Chondrocyte (in vitro differentiated cells): ENCODE measurements at regions not wholly inside any gene's neighbourhood (a gene's known extent, or its start where the extent isn't known, plus 50 kb on each side); places are given as distances from the start of the nearest gene placed in this dataset.

Source experiments
- DNase-seq: peaks from one replicate; pipeline ENCODE4 v3.0.0; 2021; ENCODE audit warnings: mixed read lengths, low spot score
- H3K27ac Mint-ChIP-seq: one replicate; pipeline ENCODE4 v1.8.0; 2021; ENCODE audit warnings: mild to moderate bottlenecking, moderate library complexity, mixed read lengths; ENCODE audit not compliant: unreplicated experiment
- H3K27me3 Mint-ChIP-seq: 2 replicates; pipeline ENCODE4 v1.8.0; 2021; ENCODE audit warnings: low read depth, mixed read lengths
- H3K36me3 Mint-ChIP-seq: 2 replicates; pipeline ENCODE4 v1.8.0; 2021; ENCODE audit warnings: low read depth, mixed read lengths
- H3K4me1 Mint-ChIP-seq: 2 replicates; pipeline ENCODE4 v1.8.0; 2021; ENCODE audit warnings: low read depth, mild to moderate bottlenecking, mixed read lengths
- H3K4me3 Mint-ChIP-seq: one replicate; pipeline ENCODE4 v1.8.0; 2021; ENCODE audit warnings: mild to moderate bottlenecking, moderate library complexity, mixed read lengths; ENCODE audit not compliant: unreplicated experiment
- H3K9me3 Mint-ChIP-seq: 2 replicates; pipeline ENCODE4 v1.8.0; 2021; ENCODE audit warnings: low read depth, mixed read lengths
- TF ChIP-seq, protein P1 (sequence below): fragments of 200-600 bp; sonication (generic); IDR thresholded peaks from 2 replicates; pipeline ENCODE4 v1.5.0; 2021; ENCODE audit warnings: antibody characterized with exemption, mild to moderate bottlenecking, moderate library complexity

DNA sequence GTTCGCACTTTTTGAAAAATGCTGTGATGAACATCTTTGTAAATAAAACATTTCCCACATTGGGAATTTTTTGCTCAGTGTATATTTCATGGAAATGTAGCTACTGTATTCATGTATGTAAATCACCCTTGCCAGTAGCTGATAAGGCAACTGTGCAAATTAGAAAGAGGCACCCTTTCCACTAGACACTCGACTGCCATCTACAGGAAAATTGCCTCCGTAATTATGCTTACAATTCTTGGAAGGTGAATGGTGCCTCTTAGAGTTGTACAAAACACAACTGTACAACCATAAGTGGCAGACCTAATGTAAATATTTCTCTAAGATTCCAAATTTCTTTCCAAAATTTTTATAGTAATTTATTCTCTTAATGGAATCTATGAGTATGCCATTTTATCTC is 491.7 kb downstream of the CCSER2 start:
- Mint-ChIP-seq H3K4me3 (no peak overlapping the region), H3K4me1 (peaks cover 31% of the 10 kb centered on the region), H3K9me3 (no peaks in the 10 kb centered on the region), H3K27ac (no peak overlapping the region), H3K27me3 (peaks cover 4% of the 10 kb centered on the region), H3K36me3 (no peaks in the 10 kb centered on the region)
- TF ChIP-seq, protein P1, sequence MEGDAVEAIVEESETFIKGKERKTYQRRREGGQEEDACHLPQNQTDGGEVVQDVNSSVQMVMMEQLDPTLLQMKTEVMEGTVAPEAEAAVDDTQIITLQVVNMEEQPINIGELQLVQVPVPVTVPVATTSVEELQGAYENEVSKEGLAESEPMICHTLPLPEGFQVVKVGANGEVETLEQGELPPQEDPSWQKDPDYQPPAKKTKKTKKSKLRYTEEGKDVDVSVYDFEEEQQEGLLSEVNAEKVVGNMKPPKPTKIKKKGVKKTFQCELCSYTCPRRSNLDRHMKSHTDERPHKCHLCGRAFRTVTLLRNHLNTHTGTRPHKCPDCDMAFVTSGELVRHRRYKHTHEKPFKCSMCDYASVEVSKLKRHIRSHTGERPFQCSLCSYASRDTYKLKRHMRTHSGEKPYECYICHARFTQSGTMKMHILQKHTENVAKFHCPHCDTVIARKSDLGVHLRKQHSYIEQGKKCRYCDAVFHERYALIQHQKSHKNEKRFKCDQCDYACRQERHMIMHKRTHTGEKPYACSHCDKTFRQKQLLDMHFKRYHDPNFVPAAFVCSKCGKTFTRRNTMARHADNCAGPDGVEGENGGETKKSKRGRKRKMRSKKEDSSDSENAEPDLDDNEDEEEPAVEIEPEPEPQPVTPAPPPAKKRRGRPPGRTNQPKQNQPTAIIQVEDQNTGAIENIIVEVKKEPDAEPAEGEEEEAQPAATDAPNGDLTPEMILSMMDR, result peak; percentile 68
- no peak for DNase-seq

DNA sequence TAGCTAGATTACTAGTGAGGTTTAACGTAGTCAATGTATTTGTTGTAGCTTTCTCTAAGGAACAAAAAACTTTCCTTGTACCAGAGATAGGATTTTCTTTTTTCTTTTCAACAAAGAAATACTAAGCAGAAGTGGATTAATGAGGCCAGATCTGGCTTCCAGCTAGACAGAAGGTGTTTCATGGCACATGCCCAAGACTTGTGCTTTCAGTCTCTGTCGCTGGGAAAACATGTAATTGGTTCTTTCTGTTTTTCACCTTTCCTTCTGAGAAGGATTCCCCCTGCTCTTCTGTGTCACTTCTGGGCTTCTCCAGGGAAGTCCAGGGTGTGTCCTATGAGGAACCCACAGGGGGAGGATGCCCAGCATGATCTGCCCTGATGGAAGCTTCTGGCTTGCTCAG is 492.2 kb downstream of the CCSER2 start:
- Mint-ChIP-seq H3K27me3 (peaks cover 4% of the 10 kb centered on the region), H3K27ac (no peak overlapping the region), H3K4me1 (peaks cover 36% of the 10 kb centered on the region), H3K36me3 (no peaks in the 10 kb centered on the region), H3K9me3 (no peaks in the 10 kb centered on the region), H3K4me3 (no peak overlapping the region)
- DNase-seq, result no peak
- TF ChIP-seq, protein P1, result no peak

DNA sequence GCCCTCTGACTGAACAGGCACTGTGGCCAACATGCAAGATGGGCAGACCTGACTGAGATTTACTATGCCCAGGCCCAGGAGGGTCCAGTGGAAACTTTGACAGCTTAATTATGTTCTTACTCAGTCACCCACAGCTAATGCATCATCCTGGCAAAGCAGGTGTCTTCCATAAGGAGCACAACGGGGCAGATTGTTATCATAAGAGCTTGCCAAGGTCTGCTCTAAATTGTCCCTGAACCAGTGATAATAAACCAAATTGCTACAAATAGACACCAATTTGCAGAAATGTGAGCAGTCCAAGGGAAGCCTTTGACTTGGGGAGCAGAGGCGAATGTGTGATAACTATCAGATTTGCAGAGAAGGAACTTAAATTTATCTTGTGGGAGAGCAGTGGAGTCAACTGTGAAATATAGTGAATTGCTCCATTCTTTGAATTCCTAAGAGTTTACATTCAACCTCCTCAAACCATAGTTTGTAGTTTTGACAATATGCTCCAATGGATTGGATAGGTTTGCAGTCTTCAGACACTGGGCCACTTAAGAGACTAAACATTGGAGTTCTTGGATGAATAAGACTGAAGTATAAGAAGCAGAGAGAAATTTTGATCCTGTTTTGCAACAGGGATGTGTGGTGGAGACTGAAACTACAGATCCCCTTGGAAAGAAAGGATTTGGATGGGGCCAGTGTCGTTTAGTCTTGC is 494.7 kb downstream of the CCSER2 start:
- no peak for DNase-seq
- H3K4me1 Mint-ChIP-seq, result peaks cover 52% of the 10 kb centered on the region
- H3K27me3 Mint-ChIP-seq, result no peaks in the 10 kb centered on the region
- H3K36me3 Mint-ChIP-seq, result no peaks in the 10 kb centered on the region
- no peak overlapping the region for H3K4me3 Mint-ChIP-seq
- peak overlapping the region; percentile 20 for H3K27ac Mint-ChIP-seq
- H3K9me3 Mint-ChIP-seq, result no peaks in the 10 kb centered on the region
- TF ChIP-seq, protein P1, result no peak

DNA sequence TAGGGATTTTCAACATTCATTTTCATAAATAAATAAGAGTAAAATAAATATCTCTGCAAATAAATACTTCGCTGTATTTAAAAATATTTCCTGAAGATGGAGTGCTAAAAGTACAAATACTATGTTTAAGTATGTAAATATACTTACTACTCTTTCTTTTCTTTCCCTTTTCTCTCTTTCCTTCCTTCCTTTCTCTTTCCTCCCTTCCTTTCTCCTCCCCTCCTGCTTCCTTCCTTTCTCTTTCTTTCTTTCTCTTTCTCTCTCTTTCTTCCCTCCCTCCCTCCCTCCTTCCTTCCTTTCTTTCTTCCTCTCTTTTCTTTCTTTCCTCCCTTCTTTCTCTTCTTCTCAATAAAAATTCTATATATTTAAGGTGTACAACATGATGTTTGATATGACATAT is 496.1 kb downstream of the CCSER2 start:
- TF ChIP-seq, protein P1, result no peak
- no peaks in the 10 kb centered on the region for H3K9me3 Mint-ChIP-seq
- H3K27ac Mint-ChIP-seq, result peak overlapping the region; percentile 69
- H3K4me3 Mint-ChIP-seq, result no peak overlapping the region
- no peak for DNase-seq
- peaks cover 60% of the 10 kb centered on the region for H3K4me1 Mint-ChIP-seq
- no peaks in the 10 kb centered on the region for H3K36me3 Mint-ChIP-seq
- no peaks in the 10 kb centered on the region for H3K27me3 Mint-ChIP-seq

DNA sequence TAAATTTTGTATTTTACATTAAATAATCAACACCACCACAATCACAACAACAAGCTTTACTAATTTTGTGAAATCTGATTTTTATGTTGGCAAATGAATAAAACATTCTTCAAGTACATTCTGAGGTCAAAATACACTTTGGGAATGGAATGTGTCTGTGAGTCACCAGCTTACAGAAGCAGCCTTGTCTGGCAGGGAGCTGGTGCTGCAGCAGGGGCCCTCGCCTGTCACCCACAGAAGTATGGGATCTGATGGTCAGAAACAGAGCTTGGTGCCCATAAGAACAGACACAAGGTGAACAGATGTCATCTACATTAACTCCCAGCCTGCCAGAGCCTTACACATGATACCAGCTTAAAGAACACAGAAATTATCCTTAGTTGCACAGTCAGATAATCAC is 496.9 kb downstream of the CCSER2 start:
- Mint-ChIP-seq H3K4me1 (peaks cover 68% of the 10 kb centered on the region), H3K27ac (peak overlapping the region; percentile 78), H3K4me3 (no peak overlapping the region), H3K27me3 (no peaks in the 10 kb centered on the region), H3K36me3 (no peaks in the 10 kb centered on the region), H3K9me3 (no peaks in the 10 kb centered on the region)
- no peak for DNase-seq
- TF ChIP-seq, protein P1, result no peak
